ENCODE measurements at regions not wholly inside any gene's neighbourhood (a gene's known extent, or its start where the extent isn't known, plus 50 kb on each side); places are given as distances from the start of the nearest gene placed in this dataset.

DNA sequence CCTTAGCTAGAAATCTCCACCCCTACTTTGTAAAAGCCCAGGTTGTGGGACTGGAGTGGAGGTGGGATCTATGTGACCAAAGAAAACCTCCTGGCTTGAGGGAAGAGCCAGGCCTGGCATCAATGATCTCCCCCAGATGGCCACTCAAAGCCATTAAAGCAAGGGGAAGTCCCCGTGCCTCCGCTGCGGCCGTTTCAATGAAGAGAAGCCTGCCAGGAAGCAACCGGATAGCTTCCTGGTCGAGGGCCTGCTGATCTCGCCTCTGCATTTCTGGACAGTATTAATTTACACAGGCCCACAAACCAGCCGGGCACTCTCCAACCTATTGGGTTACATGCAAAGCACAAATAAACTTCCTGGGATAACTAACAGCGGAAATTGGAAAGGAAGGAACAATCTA, 160.5 kb upstream of the MSX2 start:
- peaks cover 38% of the 10 kb centered on the region for H3K27me3 ChIP-seq (ENCODE audit: control insufficient read depth, insufficient read depth, low read length)
- peak; percentile 72 for DNase-seq
- H3K36me3 ChIP-seq (ENCODE audit: control insufficient read depth, insufficient read depth, low read length), result no peaks in the 10 kb centered on the region
- H3K4me1 ChIP-seq (ENCODE audit: control insufficient read depth, insufficient read depth, low read length), result peaks cover 10% of the 10 kb centered on the region
- H3K4me3 ChIP-seq (ENCODE audit: low read length), result no peak overlapping the region
- H3K9me3 ChIP-seq (replicated peaks; ENCODE audit: control insufficient read depth, low read depth, low read length), result no peaks in the 10 kb centered on the region
- 1% methylated on average over 7 of the region's 9 CpGs for WGBS (ENCODE audit: insufficient coverage)
- H3K27ac ChIP-seq (ENCODE audit: low read length), result no peak overlapping the region

DNA sequence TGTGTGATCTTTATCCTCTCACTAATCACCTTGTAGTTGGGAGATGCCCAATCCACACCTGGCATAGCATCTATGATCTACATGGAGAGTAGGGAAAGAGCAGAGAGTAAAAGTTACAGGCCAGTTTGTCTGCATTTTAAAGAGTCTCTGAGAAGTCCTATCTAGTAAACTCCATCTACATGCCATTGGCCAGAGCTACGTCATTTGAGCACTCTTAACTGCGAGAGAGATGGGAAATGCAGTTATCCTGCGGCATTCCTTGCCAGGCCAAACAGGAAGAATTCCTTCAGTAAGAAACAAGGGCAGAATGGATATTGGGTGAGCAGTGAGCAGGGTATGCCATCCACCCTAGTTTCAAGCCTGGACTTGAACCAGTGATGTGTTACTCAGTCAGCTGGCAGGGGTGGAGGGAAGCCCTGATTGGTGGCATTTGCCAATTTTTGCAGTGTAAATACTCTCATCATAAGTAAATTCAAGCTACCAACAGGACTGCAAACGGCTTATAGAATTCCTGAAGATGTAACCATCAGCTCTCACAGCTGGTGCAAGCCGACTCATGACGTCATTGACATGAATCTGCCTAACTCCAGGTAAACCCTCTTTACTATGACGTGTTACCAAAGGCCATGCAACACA, 156.8 kb upstream of the MSX2 start:
- 70% methylated on average over 5 of the region's 7 CpGs for WGBS (ENCODE audit: insufficient coverage)
- no peak for DNase-seq

DNA sequence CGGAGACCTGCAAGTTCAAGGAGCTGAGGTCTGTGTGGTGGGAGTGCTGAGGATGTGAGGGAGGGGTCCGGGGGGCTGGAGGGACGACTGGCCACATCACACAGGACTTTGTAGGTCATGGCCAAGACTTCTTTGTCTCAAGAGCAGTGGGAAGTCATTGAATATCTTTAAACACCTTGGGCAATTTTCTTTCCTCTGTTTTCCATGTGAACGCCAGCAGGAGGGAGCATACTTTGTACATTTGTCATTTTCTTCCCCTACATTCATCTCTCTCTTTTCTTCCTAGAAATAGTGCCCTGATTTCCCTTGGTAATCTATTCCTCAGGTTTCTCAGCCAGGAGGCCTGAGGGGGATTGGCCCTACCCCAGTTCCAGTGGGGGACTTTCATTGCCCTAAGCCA, 153.7 kb upstream of the MSX2 start:
- DNase-seq, result no peak
- Histone ChIP-seq H3K4me3 (ENCODE audit: low read length) (no peak overlapping the region), H3K4me1 (ENCODE audit: control insufficient read depth, insufficient read depth, low read length) (peaks cover 14% of the 10 kb centered on the region), H3K27me3 (ENCODE audit: control insufficient read depth, insufficient read depth, low read length) (peaks cover 23% of the 10 kb centered on the region), H3K27ac (ENCODE audit: low read length) (no peak overlapping the region), H3K36me3 (ENCODE audit: control insufficient read depth, insufficient read depth, low read length) (no peaks in the 10 kb centered on the region), H3K9me3 (replicated peaks; ENCODE audit: control insufficient read depth, low read depth, low read length) (no peaks in the 10 kb centered on the region)
- WGBS (ENCODE audit: insufficient coverage), result 100% methylated on average over 1 of the region's 4 CpGs

More for the DNA sequence above, 156.8 kb upstream of the MSX2 start:
- Histone ChIP-seq H3K9me3 (replicated peaks; ENCODE audit: control insufficient read depth, low read depth, low read length) (no peaks in the 10 kb centered on the region), H3K27ac (ENCODE audit: low read length) (no peak overlapping the region), H3K4me3 (ENCODE audit: low read length) (no peak overlapping the region), H3K36me3 (ENCODE audit: control insufficient read depth, insufficient read depth, low read length) (no peaks in the 10 kb centered on the region), H3K4me1 (ENCODE audit: control insufficient read depth, insufficient read depth, low read length) (peaks cover 18% of the 10 kb centered on the region), H3K27me3 (ENCODE audit: control insufficient read depth, insufficient read depth, low read length) (peaks cover 30% of the 10 kb centered on the region)

DNA sequence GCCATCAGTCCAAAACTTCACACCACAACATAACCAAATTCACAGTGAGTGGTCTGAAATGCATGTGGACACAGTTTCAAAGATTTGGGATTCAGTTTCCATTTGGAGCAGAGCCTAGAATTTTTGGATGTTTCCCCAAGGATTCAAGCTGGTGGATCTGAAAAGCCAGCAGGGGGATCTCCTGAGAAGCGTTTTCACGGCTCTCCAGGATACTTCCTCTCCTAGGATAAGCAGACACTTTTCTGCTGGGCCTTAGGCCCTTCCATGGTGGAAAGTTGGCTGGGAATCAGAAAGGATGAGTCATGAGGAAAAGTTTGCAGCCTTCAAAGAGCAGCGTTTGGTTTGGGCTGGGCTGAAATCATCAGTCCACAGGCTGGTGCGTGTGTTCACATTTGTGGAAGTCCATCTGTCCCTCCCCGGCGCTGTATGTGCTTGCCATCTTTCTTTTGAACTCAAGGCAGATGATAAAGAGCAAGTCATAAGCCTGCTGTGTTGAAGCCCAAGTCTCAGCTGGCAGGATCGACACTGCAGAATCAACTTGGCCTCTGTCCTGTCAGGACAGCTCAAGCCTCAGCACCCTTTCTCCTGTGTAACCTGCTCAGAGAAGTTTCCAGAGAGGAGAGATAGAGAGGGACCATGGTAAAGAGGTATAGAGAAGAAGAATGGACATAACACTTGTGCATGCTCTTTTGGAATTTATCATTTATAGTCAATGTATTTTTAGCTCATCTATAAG, 152.6 kb upstream of the MSX2 start:
- peak; percentile 95 for DNase-seq
- H3K4me3 ChIP-seq (ENCODE audit: low read length), result no peak overlapping the region
- H3K4me1 ChIP-seq (ENCODE audit: control insufficient read depth, insufficient read depth, low read length), result peaks cover 14% of the 10 kb centered on the region
- no peak overlapping the region for H3K27ac ChIP-seq (ENCODE audit: low read length)
- no peaks in the 10 kb centered on the region for H3K36me3 ChIP-seq (ENCODE audit: control insufficient read depth, insufficient read depth, low read length)
- 36% methylated on average over 4 of the region's 7 CpGs for WGBS (ENCODE audit: insufficient coverage)
- H3K27me3 ChIP-seq (ENCODE audit: control insufficient read depth, insufficient read depth, low read length), result peaks cover 19% of the 10 kb centered on the region
- no peaks in the 10 kb centered on the region for H3K9me3 ChIP-seq (replicated peaks; ENCODE audit: control insufficient read depth, low read depth, low read length)

DNA sequence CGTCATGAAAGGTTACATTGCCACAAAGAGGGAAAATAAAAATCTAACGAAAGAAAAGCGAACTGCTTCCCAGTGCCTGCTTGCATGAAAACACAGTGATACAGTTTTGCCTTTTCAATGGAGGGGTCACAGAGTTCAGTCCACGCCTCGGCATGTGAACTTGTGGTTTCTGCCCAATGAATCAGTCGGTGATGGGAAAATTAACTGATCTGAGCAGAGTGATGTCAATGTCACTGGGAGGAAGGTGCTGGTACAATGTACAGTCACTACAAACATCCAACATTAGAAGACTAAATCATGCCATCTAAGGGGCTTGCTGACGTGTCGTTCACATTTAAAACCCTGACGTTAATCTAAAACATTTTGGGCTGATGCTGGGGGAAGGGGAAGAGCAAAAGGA, 151.8 kb upstream of the MSX2 start:
- 80% methylated on average over 1 of the region's 9 CpGs for WGBS (ENCODE audit: insufficient coverage)
- no peak for DNase-seq
- H3K27me3 ChIP-seq (ENCODE audit: control insufficient read depth, insufficient read depth, low read length), result peaks cover 19% of the 10 kb centered on the region

DNA sequence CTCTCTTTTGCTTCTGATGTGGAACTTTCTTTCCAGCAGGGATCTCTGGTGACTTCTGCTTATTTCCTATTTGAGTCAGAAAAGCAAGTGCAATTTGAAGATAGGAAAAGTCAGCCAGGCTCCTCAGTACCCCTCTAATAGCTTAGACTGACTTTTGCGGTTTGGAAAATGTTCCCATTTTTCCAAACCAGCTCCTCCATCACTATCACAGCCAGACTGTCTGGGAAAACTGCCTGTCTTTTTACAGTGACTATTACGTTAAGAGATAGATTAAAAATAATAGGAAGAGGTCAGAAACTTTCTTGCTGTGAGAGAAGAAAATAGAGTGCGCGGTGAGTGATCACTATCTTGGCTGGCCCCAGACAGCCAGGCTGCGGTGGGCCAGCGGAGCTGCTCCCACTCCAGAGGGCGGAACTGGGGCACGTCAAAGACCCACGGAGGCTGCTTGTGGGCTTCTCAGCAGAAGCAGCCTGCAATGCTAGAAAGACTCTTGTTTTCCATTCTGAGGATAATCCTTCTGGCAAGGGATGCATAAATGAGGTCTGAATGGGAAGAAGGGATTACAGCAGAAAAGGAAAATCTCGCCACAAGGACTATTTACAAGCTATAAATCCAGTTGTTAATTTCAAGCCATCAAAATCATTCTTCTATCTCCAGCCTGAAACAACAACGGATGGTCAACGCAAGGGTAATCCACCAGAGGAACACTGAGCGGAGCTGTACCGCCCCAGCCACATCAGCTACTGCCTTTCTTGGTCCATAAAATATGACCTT, 151.0 kb upstream of the MSX2 start:
- DNase-seq, result peak; percentile 58
- no peak overlapping the region for H3K4me3 ChIP-seq (ENCODE audit: low read length)
- peaks cover 14% of the 10 kb centered on the region for H3K4me1 ChIP-seq (ENCODE audit: control insufficient read depth, insufficient read depth, low read length)
- no peaks in the 10 kb centered on the region for H3K9me3 ChIP-seq (replicated peaks; ENCODE audit: control insufficient read depth, low read depth, low read length)
- 33% methylated on average over 8 of the region's 14 CpGs for WGBS (ENCODE audit: insufficient coverage)
- H3K27ac ChIP-seq (ENCODE audit: low read length), result no peak overlapping the region
- H3K27me3 ChIP-seq (ENCODE audit: control insufficient read depth, insufficient read depth, low read length), result peaks cover 15% of the 10 kb centered on the region
- H3K36me3 ChIP-seq (ENCODE audit: control insufficient read depth, insufficient read depth, low read length), result no peaks in the 10 kb centered on the region

More for the DNA sequence above, 151.8 kb upstream of the MSX2 start:
- Histone ChIP-seq H3K27ac (ENCODE audit: low read length) (no peak overlapping the region), H3K36me3 (ENCODE audit: control insufficient read depth, insufficient read depth, low read length) (no peaks in the 10 kb centered on the region), H3K9me3 (replicated peaks; ENCODE audit: control insufficient read depth, low read depth, low read length) (no peaks in the 10 kb centered on the region), H3K4me3 (ENCODE audit: low read length) (no peak overlapping the region), H3K4me1 (ENCODE audit: control insufficient read depth, insufficient read depth, low read length) (peaks cover 14% of the 10 kb centered on the region)

DNA sequence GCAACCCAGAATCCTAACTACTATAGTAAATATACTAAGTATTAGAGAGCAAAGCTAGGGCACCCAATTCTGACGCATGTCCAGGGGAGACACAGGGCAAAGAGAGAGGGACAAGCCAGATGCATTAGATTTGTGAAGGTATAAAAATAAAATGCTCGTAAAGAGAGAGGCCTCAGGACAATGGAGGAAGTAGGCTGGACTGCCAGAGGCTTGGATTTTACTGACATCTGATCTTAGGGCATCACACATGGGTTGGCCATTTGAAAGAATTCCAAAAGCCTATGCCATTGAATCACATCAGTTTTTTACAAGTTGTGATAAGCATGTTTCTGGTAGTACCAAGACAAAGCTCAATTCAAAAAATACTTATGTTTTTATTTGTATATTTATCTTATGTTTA, 149.3 kb upstream of the MSX2 start:
- H3K36me3 ChIP-seq (ENCODE audit: control insufficient read depth, insufficient read depth, low read length), result no peaks in the 10 kb centered on the region
- no peak overlapping the region for H3K4me3 ChIP-seq (ENCODE audit: low read length)
- peaks cover 14% of the 10 kb centered on the region for H3K4me1 ChIP-seq (ENCODE audit: control insufficient read depth, insufficient read depth, low read length)
- no peak for DNase-seq
- no peaks in the 10 kb centered on the region for H3K9me3 ChIP-seq (replicated peaks; ENCODE audit: control insufficient read depth, low read depth, low read length)
- 40% methylated on average over 1 of the region's 2 CpGs for WGBS (ENCODE audit: insufficient coverage)
- H3K27ac ChIP-seq (ENCODE audit: low read length), result no peak overlapping the region
- peaks cover 7% of the 10 kb centered on the region for H3K27me3 ChIP-seq (ENCODE audit: control insufficient read depth, insufficient read depth, low read length)

DNA sequence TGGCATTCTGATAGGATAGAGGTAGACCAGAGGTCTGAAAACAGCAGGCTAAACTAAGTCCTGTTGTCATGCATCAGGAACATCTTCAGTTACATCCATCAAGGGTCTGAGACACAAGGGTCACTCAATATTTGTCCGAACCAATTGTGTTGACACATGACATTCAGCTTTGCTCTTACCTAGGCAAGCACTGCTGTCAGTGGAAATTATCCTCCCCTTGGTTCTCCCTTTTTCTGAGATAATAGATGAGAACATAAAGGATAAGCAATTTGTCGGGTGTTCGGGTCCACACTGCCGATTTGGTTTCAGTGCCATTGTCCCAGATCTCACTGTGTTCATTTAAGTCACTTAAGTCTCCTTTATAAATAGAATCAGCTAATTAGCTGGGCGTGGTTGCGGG, 148.3 kb upstream of the MSX2 start:
- H3K4me3 ChIP-seq (ENCODE audit: low read length), result no peak overlapping the region
- no peaks in the 10 kb centered on the region for H3K9me3 ChIP-seq (replicated peaks; ENCODE audit: control insufficient read depth, low read depth, low read length)
- no peaks in the 10 kb centered on the region for H3K36me3 ChIP-seq (ENCODE audit: control insufficient read depth, insufficient read depth, low read length)
- peaks cover 14% of the 10 kb centered on the region for H3K4me1 ChIP-seq (ENCODE audit: control insufficient read depth, insufficient read depth, low read length)
- WGBS (ENCODE audit: insufficient coverage), result no CpG with 5 or more reads among the region's 6 CpGs
- DNase-seq, result no peak
- peaks cover 4% of the 10 kb centered on the region for H3K27me3 ChIP-seq (ENCODE audit: control insufficient read depth, insufficient read depth, low read length)
- H3K27ac ChIP-seq (ENCODE audit: low read length), result no peak overlapping the region

DNA sequence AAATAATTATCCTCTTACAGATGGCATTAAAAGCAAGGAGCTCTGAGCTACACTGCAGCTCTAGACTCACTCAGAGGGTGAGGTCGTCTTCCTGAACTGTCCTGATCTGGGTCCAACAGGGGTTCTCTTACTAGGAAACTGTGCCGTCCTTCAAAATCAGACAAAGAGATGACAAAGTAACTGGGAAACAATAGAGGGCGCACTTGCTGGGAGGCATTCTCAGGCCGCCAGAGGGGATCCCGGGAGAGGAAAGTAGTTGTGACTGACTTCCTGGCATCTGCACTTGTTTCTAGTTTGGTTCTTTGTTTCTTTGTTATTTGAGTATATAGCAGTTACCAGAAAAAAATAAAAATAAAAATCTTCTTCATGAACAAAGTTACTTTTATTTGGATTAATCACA, 142.9 kb upstream of the MSX2 start:
- H3K27ac ChIP-seq (ENCODE audit: low read length), result no peak overlapping the region
- WGBS (ENCODE audit: insufficient coverage), result 36% methylated on average over 3 of the region's 5 CpGs
- H3K27me3 ChIP-seq (ENCODE audit: control insufficient read depth, insufficient read depth, low read length), result peaks cover 2% of the 10 kb centered on the region
- no peak overlapping the region for H3K4me3 ChIP-seq (ENCODE audit: low read length)
- DNase-seq, result peak; percentile 10
- peaks cover 2% of the 10 kb centered on the region for H3K9me3 ChIP-seq (replicated peaks; ENCODE audit: control insufficient read depth, low read depth, low read length)
- H3K36me3 ChIP-seq (ENCODE audit: control insufficient read depth, insufficient read depth, low read length), result no peaks in the 10 kb centered on the region
- H3K4me1 ChIP-seq (ENCODE audit: control insufficient read depth, insufficient read depth, low read length), result no peaks in the 10 kb centered on the region

DNA sequence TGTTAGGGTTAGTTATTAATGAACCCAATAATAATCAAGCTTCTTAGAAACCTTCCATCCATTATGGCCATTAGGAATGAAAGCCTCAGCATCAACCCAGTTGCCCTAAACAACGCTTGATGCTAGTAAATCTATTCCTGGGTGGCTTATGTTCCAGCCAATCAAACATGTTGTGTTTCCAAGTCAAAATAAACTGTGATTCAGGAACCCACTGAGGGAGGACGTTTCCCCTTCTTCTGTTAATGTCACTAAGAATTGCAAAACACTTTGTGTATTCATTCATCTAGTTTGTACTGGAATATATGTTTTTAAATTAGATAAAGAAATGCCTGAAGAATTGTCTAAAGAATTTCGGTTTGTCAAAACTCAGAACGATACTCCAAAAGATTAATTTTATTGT, 142.5 kb upstream of the MSX2 start:
- Histone ChIP-seq H3K4me3 (ENCODE audit: low read length) (no peak overlapping the region), H3K4me1 (ENCODE audit: control insufficient read depth, insufficient read depth, low read length) (no peaks in the 10 kb centered on the region), H3K27ac (ENCODE audit: low read length) (no peak overlapping the region), H3K36me3 (ENCODE audit: control insufficient read depth, insufficient read depth, low read length) (no peaks in the 10 kb centered on the region), H3K27me3 (ENCODE audit: control insufficient read depth, insufficient read depth, low read length) (peaks cover 2% of the 10 kb centered on the region), H3K9me3 (replicated peaks; ENCODE audit: control insufficient read depth, low read depth, low read length) (peaks cover 2% of the 10 kb centered on the region)
- DNase-seq, result no peak
- WGBS (ENCODE audit: insufficient coverage), result no CpG with 5 or more reads among the region's 4 CpGs
